GM12875 (cell line): ENCODE measurements at regions not wholly inside any gene's neighbourhood (a gene's known extent, or its start where the extent isn't known, plus 50 kb on each side); places are given as distances from the start of the nearest gene placed in this dataset.

ENCODE experiments used
- H3K4me3 ChIP-seq: one replicate; pipeline ENCODE4 v1.5.1; 2011; ENCODE audit warnings: low read depth, low read length, control low read depth
- TF ChIP-seq, protein P1 (sequence below): IDR thresholded peaks from 2 replicates; pipeline ENCODE4 v1.5.1; 2011; ENCODE audit warnings: low read depth, mild to moderate bottlenecking, control low read depth, inconsistent platforms, low read length, moderate library complexity, borderline replicate concordance; ENCODE audit not compliant: insufficient read depth

DNA sequence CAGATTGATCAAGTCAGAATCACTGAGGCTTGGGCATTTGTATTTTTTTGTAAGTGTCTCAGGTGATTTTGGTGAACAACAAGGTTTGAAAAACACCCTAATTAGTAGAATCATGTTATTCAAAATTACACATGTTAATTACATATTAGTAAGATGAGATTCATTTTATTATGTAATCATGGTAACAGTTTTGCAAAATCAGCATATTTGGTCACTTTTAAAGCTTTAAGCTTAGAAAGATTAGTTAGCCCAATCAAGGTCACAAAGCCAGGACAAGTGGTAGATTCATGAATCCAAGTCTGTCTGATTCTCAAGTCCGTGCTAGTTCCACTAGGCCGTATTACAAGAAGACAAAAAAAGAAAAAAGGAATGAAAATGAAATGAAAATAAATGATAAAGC lies 218.4 kb upstream of the FAR2 start:
- TF ChIP-seq, protein P1, sequence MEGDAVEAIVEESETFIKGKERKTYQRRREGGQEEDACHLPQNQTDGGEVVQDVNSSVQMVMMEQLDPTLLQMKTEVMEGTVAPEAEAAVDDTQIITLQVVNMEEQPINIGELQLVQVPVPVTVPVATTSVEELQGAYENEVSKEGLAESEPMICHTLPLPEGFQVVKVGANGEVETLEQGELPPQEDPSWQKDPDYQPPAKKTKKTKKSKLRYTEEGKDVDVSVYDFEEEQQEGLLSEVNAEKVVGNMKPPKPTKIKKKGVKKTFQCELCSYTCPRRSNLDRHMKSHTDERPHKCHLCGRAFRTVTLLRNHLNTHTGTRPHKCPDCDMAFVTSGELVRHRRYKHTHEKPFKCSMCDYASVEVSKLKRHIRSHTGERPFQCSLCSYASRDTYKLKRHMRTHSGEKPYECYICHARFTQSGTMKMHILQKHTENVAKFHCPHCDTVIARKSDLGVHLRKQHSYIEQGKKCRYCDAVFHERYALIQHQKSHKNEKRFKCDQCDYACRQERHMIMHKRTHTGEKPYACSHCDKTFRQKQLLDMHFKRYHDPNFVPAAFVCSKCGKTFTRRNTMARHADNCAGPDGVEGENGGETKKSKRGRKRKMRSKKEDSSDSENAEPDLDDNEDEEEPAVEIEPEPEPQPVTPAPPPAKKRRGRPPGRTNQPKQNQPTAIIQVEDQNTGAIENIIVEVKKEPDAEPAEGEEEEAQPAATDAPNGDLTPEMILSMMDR: no peak
- H3K4me3 ChIP-seq: no peak overlapping the region

DNA sequence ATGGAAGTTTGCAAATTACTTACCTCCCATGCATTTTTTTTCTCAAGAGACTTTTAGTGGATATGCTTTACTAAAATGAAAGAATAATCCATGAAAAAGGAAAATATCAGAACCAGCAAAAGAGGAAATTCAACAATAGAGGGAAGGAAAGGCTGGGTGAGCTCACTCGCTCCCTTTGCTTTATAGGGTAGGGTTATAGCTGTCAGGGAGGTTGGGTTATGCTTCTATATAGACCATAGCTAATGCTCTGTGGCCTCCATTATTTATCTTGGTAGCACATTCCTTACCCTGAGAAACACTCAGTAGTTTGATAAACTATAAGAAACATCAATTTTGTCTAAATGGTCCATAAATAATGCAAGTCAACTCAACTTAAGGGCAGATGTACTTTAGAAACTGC lies 215.9 kb upstream of the FAR2 start:
- TF ChIP-seq, protein P1: no peak
- no peak overlapping the region for H3K4me3 ChIP-seq

DNA sequence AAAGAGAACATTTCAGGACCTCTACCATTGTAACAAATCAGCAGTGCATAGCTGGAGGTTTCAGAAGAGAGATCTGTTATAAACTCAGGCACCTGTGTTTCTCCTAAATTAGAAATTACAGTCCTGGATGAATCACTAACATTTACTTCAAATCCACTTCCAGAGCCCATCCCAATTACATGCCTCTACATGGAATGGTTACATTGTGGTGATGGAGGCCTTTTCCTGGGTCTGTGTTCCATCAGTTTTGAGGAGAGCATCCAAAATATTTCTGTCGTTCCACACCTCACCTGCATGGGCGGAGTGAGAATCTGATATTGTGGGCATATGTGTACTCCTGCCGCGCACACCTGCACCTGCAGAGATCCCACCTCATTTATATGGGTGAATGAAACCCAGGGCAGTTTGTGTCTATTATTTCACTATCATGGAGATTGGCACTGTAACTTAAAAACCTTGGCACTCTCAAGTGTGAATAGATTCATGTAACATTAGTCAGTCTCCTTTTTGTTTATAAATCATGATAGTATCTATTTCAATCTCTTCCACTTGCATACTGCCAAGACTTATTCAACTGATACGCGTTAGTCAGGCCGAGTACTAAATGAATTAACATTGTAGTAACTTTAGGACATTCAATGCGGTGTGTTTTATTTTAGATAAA lies 215.1 kb upstream of the FAR2 start:
- TF ChIP-seq, protein P1: no peak
- no peak overlapping the region for H3K4me3 ChIP-seq

DNA sequence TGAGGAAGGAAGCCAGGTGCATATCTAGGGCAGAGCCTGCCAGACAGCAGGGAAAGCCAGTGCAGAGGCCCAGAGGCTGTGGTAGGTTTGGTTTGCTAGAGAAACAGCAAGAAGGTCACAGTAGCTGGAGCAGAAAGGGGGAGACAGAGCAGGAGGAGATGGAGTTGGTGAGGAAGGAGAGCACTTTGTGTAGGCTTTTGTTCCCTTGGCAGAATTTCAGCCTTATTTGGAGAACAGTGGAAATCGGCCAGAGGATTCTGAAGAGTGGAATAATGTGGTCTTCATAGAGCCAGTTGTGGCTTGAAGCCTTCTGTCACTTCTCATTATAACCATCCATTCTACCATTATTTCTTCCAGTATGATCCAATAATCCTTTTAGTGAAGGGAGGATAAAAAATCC lies 212.9 kb upstream of the FAR2 start:
- TF ChIP-seq, protein P1: no peak
- no peak overlapping the region for H3K4me3 ChIP-seq

DNA sequence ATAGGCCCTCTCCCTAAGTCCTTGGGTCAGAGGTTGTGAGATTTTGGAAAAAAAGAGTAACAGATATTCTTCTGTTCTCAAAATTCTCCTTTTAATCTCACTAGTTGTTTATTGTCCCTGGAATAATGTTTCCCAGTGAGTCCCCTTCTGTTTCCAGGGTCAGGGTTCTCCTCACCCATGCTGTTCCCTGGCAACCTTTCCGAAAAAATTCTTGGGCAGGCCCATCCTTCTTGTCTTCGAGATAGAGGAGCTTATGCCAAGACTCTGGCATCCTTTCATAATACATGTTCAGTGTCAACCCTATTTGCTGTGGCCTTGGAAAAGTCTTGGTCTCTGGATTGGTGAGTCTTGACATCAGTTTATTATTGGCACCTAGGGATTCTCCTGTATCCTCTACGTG lies 212.4 kb upstream of the FAR2 start:
- TF ChIP-seq, protein P1: no peak
- no peak overlapping the region for H3K4me3 ChIP-seq

DNA sequence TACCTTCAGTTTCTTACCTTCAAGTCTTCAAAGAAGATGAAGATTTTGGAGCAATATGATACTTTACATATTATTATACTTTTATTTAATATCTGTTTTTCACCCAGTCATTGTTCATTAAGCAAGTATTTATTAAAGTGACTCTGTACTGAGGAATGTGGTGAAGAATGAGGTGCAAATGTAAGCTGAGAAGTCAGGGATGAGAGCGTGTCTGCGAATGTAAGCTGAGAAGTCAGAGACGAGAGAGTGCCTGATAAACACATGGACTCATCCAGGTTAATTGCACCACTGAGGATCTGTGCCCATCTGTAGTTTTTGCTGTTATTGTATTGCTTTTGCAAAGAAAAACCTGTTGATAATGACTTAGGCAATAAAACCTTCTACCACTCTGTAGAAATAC lies 211.9 kb upstream of the FAR2 start:
- TF ChIP-seq, protein P1: no peak
- H3K4me3 ChIP-seq: no peak overlapping the region

DNA sequence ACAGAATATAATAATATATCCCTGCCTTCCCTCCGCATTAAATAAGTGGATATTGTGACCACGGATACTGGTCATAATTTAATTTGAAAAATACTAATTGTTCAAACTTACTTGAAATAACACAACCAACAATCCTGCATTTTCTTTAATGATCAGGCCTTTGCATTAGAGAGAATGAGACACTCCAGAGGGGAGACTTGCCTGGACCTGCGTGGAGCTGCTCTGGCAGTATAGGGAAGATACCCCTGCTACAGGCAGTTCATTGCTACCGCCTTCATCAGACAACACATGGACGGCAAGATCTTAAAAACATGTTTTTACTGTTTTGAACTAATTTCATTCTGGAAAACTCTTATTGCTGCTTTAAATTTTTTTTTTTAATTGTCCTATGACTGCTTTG lies 211.0 kb upstream of the FAR2 start:
- TF ChIP-seq, protein P1: no peak

More for the DNA sequence above, 211.0 kb upstream of the FAR2 start:
- no peak overlapping the region for H3K4me3 ChIP-seq
